Natural killer cell treated with Interleukin-12 subunit alpha and Interleukin-12 subunit beta and Interleukin-15 and Interleukin-18, amount 100 ng/mL, for 72 hours (primary cell): ENCODE measurements at regions not wholly inside any gene's neighbourhood (a gene's known extent, or its start where the extent isn't known, plus 50 kb on each side); places are given as distances from the start of the nearest gene placed in this dataset.
"Not testable (repeated sequence)": the region's sequence is repeated elsewhere in the genome, so short reads cannot be mapped to it uniquely, and the experiment has no call there.

Experiments used
- ATAC-seq, 2 donors: fragments of 150-1000 bp; cut with Tn5 transposase in 1 of 2; sonication (Bioruptor Pico), chemical (Tn5 transposase) in 1 of 2; 2 replicates each; pipeline ENCODE4 v1.10.0; 2021
- DNase-seq: peaks from one replicate; pipeline ENCODE4 v3.0.0; 2022; ENCODE audit warnings: low spot score
- H3K27ac Mint-ChIP-seq, 2 donors: 1 replicate in 1 of 2; 2 replicates in 1 of 2; pipeline ENCODE4 v1.8.0; 2022; ENCODE audit warnings: mixed read lengths in 2 of 2, mild to moderate bottlenecking in 1 of 2, moderate library complexity in 1 of 2
- H3K27me3 Mint-ChIP-seq, 2 donors: 1 replicate in 1 of 2; 2 replicates in 1 of 2; pipeline ENCODE4 v1.8.0; 2022; ENCODE audit warnings: mixed read lengths in 2 of 2
- H3K36me3 Mint-ChIP-seq: one replicate; pipeline ENCODE4 v1.8.0; 2022; ENCODE audit warnings: mixed read lengths
- H3K4me1 Mint-ChIP-seq, 2 donors: 1 replicate in 1 of 2; 2 replicates in 1 of 2; pipeline ENCODE4 v1.8.0; 2022; ENCODE audit warnings: low read depth in 2 of 2, mixed read lengths in 2 of 2, mild to moderate bottlenecking in 1 of 2
- H3K4me3 Mint-ChIP-seq: one replicate; pipeline ENCODE4 v1.8.0; 2022; ENCODE audit warnings: mixed read lengths
- H3K9me3 Mint-ChIP-seq: 2 replicates; pipeline ENCODE4 v1.8.0; 2022; ENCODE audit warnings: mixed read lengths

DNA sequence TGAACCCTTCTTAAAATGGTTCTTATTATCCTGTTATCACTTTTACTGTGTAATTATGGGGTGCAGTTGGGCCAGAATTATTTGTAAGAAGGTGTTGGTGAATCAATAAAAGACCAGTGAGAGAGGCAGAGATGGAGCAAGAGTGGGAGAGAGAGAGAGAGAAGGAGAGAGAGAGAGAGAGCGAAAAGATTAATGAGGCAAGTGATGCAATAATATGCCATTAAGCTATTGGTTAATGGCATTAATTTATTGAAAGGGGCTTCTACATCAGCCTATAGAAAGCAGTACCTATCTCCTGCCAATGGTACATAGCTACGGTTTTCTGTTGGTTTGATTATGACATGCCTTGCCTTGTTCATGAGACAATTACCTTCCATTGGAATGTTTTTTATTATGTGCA lies 388.7 kb downstream of the RPS6KC1 start:
- Mint-ChIP-seq H3K4me1 (no peaks in the 10 kb centered on the region), H3K27ac (no peak overlapping the region), H3K27me3 (peaks cover 14 to 39% of the 10 kb centered on the region in 2 donors), H3K4me3 (no peak overlapping the region), H3K9me3 (peaks cover 5% of the 10 kb centered on the region), H3K36me3 (no peaks in the 10 kb centered on the region)
- ATAC-seq (no peak), DNase-seq (no peak)

DNA sequence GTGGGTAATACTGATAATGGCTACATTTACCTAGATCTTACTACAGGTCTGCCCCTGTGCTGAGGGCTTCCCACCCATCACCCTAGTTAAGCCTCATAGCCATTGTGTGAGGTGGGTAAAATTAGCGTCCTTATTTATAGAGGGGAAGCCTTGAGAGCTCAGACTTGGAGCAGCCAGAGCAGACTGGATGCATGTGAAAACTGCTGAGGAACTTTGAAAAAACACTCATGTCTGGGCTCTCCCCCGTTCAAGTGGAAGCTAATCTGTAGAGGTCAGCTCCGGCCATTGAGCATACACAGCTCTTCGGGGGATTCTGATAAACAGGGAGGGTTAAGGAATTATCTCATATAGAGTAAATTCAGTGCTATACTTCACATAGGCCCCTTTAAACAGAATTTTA lies 389.7 kb downstream of the RPS6KC1 start:
- no peaks in the 10 kb centered on the region for H3K36me3 Mint-ChIP-seq
- ATAC-seq (no peak), DNase-seq (no peak)
- peaks cover 14 to 35% of the 10 kb centered on the region in 2 donors for H3K27me3 Mint-ChIP-seq
- peaks cover 5% of the 10 kb centered on the region for H3K9me3 Mint-ChIP-seq
- H3K4me1 Mint-ChIP-seq, result no peaks in the 10 kb centered on the region
- H3K27ac Mint-ChIP-seq, result no peak overlapping the region
- no peak overlapping the region for H3K4me3 Mint-ChIP-seq

DNA sequence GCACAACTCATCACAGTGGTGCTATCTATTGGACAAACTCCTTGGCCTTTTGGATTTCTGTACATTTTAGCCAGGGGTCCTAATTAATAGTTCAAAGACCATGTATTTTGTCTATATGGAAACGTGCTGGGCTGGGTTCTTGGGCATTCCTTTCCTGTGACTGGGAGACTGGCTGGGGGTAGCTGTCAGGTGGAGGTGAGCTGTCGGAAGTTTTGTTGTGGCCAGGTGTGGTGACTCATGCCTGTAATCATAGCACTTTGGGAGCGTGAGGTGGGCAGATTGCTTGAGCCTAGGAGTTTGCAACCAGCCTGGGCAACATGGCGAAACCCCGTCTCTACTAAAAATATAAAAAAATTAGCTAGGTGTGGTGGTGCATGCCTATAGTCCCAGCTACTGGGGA lies 392.4 kb downstream of the RPS6KC1 start:
- DNase-seq (no peak), ATAC-seq (no peak)
- Mint-ChIP-seq H3K4me1 (no peaks in the 10 kb centered on the region), H3K27me3 (peaks cover 14 to 25% of the 10 kb centered on the region in 2 donors), H3K36me3 (no peaks in the 10 kb centered on the region), H3K27ac (no peak overlapping the region), H3K4me3 (no peak overlapping the region), H3K9me3 (peaks cover 5% of the 10 kb centered on the region)

DNA sequence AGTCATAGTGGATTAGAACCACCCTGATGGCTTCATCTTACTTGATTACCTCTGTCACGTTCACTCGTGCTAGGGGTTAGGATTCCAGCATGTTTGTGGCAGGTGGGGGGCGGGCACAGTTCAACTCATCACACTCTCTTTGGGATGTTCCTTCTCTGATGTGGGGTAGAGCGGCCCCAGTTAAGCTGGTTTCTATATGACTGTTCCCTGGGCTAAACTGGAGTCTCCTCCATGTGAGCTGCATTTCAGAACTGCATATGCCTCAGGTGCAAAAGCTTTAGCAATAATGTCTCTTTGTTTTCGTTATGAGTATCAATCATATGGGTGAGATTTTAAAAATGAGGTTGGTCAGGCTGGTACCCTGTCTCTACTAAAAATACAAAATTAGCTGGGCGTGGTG lies 393.2 kb downstream of the RPS6KC1 start:
- no peaks in the 10 kb centered on the region for H3K36me3 Mint-ChIP-seq
- no peak overlapping the region for H3K4me3 Mint-ChIP-seq
- H3K27me3 Mint-ChIP-seq, result peaks cover 13 to 25% of the 10 kb centered on the region in 2 donors
- no peak for DNase-seq
- no peak overlapping the region for H3K27ac Mint-ChIP-seq
- H3K4me1 Mint-ChIP-seq, result no peaks in the 10 kb centered on the region
- peaks cover 4% of the 10 kb centered on the region for H3K9me3 Mint-ChIP-seq
- no peak for ATAC-seq

DNA sequence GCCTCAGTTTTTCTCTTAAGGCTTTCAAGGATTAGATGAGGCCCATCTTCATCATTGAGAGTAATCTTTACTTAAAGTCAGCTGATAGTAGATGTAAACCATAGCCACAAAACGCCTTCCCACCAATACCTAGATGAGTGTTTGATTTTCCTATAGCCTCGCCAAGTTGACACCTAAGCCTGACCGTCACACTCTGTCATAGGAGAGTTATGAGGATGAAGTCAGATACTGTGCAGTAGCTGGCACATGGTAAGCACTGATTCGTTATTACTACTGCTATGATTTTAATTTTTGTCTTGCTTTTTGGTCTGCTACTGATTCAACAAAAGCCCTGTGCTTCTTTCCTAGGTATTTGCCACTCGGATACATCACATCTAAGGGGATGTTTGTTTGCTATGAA lies 395.5 kb downstream of the RPS6KC1 start:
- Mint-ChIP-seq H3K4me3 (no peak overlapping the region), H3K4me1 (no peaks in the 10 kb centered on the region), H3K9me3 (no peaks in the 10 kb centered on the region), H3K27ac (no peak overlapping the region), H3K27me3 (peaks cover 8 to 20% of the 10 kb centered on the region in 2 donors), H3K36me3 (no peaks in the 10 kb centered on the region)
- ATAC-seq, result no peak
- no peak for DNase-seq

DNA sequence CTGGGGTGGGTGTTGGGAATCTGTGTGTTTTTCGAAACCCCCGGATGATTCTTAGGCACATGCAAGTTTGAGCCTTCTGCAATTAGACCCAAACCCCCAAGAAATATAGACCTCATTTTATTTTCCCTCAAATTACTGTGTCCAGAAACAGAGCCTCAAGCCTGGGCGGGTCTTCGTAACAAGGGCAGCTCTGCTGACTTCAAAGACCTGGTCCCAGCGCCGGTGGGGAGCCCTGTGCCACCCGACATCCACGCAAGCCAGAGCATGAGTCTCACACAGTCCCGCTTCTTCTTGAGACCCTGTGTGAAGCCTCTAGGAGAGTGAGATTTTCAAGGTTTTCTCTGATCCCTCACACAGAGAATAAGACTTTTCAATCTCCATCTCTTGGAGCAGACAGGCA lies 397.3 kb downstream of the RPS6KC1 start:
- Mint-ChIP-seq H3K4me3 (no peak overlapping the region), H3K27ac (no peak overlapping the region), H3K9me3 (no peaks in the 10 kb centered on the region), H3K27me3 (peaks cover 7 to 26% of the 10 kb centered on the region in 2 donors), H3K4me1 (no peaks in the 10 kb centered on the region), H3K36me3 (no peaks in the 10 kb centered on the region)
- no peak for ATAC-seq
- DNase-seq, result no peak

DNA sequence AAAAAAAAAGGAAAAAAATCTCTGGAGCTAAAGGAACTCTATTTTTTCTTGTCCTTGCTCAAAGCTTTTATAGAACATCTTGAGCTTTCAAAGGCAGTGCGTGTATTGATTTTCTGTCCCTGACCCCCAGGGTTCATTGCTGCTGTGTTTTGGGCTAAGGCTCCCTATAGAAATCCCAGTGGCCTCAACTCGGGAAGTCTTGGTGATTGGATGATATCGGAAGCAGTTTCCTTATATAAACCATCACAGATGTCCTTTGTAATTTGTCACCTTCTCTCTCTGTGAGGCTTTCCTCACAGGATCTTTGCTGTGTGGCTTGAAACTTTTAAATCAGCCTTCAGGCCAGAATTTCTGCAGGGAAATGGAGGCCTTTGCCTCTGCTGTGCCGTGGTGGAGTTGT lies 397.7 kb downstream of the RPS6KC1 start:
- no peak for ATAC-seq
- Mint-ChIP-seq H3K36me3 (no peaks in the 10 kb centered on the region), H3K27me3 (peaks cover 7 to 26% of the 10 kb centered on the region in 2 donors)

DNA sequence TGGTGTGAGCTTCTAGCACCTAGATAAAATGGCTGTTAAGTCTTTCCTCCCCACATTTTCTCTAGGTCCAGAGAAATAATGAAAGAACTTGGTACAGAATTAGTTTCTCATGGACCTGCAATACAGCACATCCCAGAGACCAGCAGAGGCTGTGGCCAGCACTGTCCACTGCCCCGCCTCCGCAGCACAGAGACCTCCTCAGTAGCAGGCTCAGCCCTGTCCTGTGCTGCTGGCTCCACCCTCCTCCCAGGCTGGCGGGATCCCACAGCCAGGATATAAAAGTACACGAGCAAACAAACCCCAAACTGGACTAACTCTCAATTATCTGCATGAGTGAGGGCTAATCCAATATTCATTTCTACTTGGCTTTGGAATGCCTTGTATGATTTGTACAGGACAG lies 401.5 kb downstream of the RPS6KC1 start:
- no peak overlapping the region for H3K27ac Mint-ChIP-seq
- ATAC-seq, result no peak
- no peaks in the 10 kb centered on the region for H3K36me3 Mint-ChIP-seq
- H3K4me1 Mint-ChIP-seq, result no peaks in the 10 kb centered on the region
- no peak overlapping the region for H3K4me3 Mint-ChIP-seq
- H3K9me3 Mint-ChIP-seq, result no peaks in the 10 kb centered on the region
- DNase-seq, result no peak
- H3K27me3 Mint-ChIP-seq, result peaks cover 5 to 19% of the 10 kb centered on the region in 2 donors

More for the DNA sequence above, 397.7 kb downstream of the RPS6KC1 start:
- Mint-ChIP-seq H3K27ac (no peak overlapping the region), H3K9me3 (no peaks in the 10 kb centered on the region), H3K4me1 (no peaks in the 10 kb centered on the region), H3K4me3 (no peak overlapping the region)
- DNase-seq, result no peak

DNA sequence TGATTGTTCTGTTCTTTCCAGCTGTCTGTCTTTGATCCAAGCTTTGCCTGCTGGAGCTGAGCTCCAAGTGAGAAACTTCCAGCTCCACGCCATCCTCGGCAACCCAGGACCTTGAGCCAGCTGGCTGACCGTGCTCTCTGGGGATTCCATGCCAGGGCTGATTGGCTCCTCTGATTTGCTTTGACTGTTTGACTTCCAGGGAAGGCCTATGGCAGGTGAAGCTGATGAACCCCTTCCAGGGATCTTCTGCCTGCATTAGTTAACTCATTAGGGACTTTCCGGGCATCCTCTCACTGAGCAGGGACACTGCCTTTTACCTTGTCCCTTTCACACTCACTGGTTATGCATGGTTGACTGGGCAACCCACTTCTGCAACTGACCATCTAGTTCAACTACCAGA lies 406.1 kb downstream of the RPS6KC1 start:
- Mint-ChIP-seq H3K4me1 (no peaks in the 10 kb centered on the region), H3K36me3 (peaks cover 5% of the 10 kb centered on the region), H3K9me3 (peaks cover 8% of the 10 kb centered on the region), H3K27ac (no peak overlapping the region), H3K27me3 (peaks cover 4 to 28% of the 10 kb centered on the region in 2 donors), H3K4me3 (no peak overlapping the region)
- no peak for ATAC-seq
- DNase-seq, result no peak

DNA sequence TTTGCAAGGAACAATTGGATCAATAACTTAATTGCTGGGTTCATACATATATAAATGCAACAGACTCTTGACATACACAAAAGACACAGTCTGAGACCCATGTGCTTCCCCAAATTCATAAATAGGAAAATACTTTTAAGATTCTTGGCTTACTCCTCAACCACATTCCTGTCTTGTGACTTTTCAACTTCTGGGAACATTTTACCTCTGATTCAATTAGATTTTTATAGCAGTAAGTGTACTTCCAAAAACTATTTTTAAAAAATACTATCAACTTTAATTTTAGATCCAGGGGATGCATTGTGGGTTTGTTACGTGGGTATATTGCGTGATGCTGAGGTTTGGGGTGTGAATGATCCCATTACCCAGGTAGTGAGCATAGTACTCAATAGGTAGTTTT lies 406.7 kb downstream of the RPS6KC1 start:
- Mint-ChIP-seq H3K36me3 (peaks cover 5% of the 10 kb centered on the region), H3K9me3 (peaks cover 8% of the 10 kb centered on the region), H3K4me3 (no peak overlapping the region), H3K4me1 (no peaks in the 10 kb centered on the region), H3K27me3 (peaks cover 4 to 24% of the 10 kb centered on the region in 2 donors), H3K27ac (no peak overlapping the region)
- DNase-seq, result no peak
- no peak for ATAC-seq

DNA sequence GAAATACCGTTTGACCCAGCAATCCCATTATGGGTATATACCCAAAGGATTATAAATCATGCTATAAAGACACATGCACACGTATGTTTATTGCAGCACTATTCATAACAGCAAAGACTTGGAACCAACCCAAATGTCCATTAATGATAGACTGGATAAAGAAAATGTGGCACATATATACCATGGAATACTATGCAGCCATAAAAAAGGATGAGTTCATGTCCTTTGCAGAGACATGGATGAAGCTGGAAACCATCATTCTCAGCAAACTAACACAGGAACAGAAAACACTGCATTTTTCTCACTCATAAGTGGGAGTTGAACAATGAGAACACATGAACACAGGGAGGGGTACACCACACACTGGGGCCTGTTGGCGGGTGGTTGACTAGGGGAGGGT lies 411.3 kb downstream of the RPS6KC1 start:
- H3K27ac Mint-ChIP-seq, H3K4me1 Mint-ChIP-seq: not testable (repeated sequence)

DNA sequence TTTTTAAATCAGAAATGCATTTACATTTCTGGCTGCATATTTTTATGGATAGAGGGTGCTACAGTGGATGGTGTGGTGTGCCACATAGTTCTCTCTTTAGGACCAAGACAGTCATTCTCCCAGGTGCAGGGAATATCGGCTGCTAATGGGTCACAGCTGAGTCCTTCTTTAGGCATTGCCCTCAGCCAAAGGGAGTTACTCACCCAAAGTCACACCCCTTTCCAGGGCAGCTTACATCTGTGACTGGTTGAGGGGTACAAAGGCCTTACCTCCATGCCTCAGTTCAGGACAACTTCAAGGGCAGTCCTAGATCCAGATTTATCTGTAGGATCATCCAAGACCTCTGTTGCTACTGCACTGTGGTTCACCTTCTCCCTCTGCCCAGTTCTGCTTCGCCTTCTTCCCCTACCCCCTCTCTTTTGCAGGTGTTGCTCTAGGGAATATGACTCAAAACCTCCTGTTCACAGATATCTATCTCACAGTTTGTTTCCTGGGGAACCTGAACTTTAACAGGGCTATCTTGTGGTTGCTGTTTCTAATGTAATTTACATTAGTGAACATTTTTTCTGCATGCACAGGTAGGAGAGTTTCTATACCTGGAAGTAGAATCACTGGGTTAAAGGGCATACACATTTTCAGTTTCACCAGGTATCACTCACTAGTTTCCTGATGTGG lies 413.9 kb downstream of the RPS6KC1 start:
- H3K36me3 Mint-ChIP-seq, result no peaks in the 10 kb centered on the region
- no peaks in the 10 kb centered on the region for H3K4me1 Mint-ChIP-seq
- DNase-seq, result no peak
- H3K27me3 Mint-ChIP-seq, result peaks cover 0 to 34% of the 10 kb centered on the region in 2 donors
- no peak overlapping the region for H3K4me3 Mint-ChIP-seq
- no peak overlapping the region for H3K27ac Mint-ChIP-seq
- H3K9me3 Mint-ChIP-seq, result peaks cover 3% of the 10 kb centered on the region
- no peak for ATAC-seq

More for the DNA sequence above, 411.3 kb downstream of the RPS6KC1 start:
- not testable (repeated sequence) for DNase-seq, ATAC-seq, H3K36me3 Mint-ChIP-seq, H3K9me3 Mint-ChIP-seq, H3K4me3 Mint-ChIP-seq
- peaks cover 2 to 38% of the 10 kb centered on the region in 2 donors for H3K27me3 Mint-ChIP-seq

DNA sequence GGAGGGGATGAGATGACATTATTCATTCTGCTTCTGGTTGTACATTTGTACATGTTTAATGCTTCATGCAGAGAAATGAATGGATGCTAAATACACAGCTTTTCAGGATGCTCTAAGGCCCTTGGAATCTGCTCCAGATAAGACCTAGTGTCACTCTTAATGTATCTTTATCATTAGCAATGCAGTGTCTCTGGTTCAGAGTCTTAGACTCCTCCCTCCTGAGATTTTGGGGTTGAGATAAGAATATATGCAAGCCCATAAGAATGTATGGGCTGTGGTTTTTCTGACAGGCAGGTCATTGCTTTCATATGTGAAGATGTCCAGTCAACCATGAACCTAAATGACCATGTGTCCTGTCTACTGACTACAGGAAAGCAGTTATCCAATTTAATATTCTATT lies 415.5 kb downstream of the RPS6KC1 start:
- Mint-ChIP-seq H3K27me3 (peaks cover 0 to 22% of the 10 kb centered on the region in 2 donors), H3K4me1 (no peaks in the 10 kb centered on the region), H3K27ac (no peak overlapping the region), H3K36me3 (no peaks in the 10 kb centered on the region), H3K4me3 (no peak overlapping the region), H3K9me3 (peaks cover 3% of the 10 kb centered on the region)
- no peak for DNase-seq
- ATAC-seq, result no peak

DNA sequence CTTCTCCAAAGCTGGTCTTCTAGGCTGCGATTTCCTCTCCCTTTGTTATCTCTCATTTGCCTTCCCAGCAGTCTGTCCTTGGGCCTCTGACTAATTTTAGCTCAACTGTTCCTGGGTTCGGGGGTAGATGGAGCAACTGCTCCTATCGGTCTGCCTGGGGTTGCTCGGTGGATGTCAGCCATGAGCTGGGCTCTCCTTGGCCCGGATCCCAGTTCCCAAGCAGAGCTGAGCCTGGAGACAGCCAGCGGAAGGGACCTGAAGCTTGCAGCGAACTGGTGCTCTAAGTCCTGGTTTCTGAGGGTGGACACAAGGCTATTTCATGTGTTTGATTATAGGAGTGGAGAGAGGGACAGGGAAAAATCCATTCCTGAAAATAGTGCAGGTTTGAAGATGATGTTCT lies 423.0 kb downstream of the RPS6KC1 start:
- ATAC-seq (no peak), DNase-seq (no peak)
- no peaks in the 10 kb centered on the region for H3K4me1 Mint-ChIP-seq
- H3K27me3 Mint-ChIP-seq, result peaks cover 2 to 9% of the 10 kb centered on the region in 2 donors
- no peaks in the 10 kb centered on the region for H3K9me3 Mint-ChIP-seq
- no peaks in the 10 kb centered on the region for H3K36me3 Mint-ChIP-seq
- no peak overlapping the region for H3K4me3 Mint-ChIP-seq
- H3K27ac Mint-ChIP-seq, result no peak overlapping the region

DNA sequence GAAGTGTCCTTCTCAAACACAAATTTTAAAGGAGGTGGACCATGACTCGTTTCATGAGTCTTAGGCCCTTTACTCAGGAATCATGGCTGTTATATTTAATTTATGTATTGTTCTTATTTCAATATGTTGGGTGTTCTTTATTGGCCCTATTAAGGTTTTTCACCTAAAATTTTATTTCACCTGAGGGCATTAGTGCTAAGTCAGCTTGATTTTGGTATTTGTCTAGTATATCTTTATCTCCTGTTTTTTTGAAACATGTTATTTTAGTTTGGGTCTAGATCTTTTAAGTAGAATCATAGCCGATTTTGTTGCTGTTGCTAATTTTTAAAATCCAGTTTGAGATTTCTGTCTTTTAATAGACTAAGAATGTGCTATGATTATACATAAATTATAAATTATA lies 430.4 kb downstream of the RPS6KC1 start:
- Mint-ChIP-seq H3K27ac (no peak overlapping the region), H3K4me3 (no peak overlapping the region), H3K27me3 (peaks cover 4 to 27% of the 10 kb centered on the region in 2 donors), H3K4me1 (no peaks in the 10 kb centered on the region), H3K9me3 (peaks cover 2% of the 10 kb centered on the region), H3K36me3 (no peaks in the 10 kb centered on the region)
- DNase-seq (no peak), ATAC-seq (no peak)
